Loucy (cell line): ENCODE measurements at regions not wholly inside any gene's neighbourhood (a gene's known extent, or its start where the extent isn't known, plus 50 kb on each side); places are given as distances from the start of the nearest gene placed in this dataset.

ENCODE experiments used
- H2AFZ ChIP-seq: fragments of 200-600 bp; sonication (generic); 2 replicates; pipeline ENCODE4 v1.6.0; 2016; ENCODE audit warnings: antibody characterized with exemption, mild to moderate bottlenecking, low read length, moderate library complexity
- H3F3A ChIP-seq: fragments of 200-600 bp; 2 replicates; pipeline ENCODE4 v1.6.0; 2016; ENCODE audit warnings: antibody characterized with exemption, low read depth, mild to moderate bottlenecking
- H3K27me3 ChIP-seq: fragments of 200-600 bp; sonication (generic); 2 replicates; pipeline ENCODE4 v1.6.1; 2014; ENCODE audit warnings: low read length, mild to moderate bottlenecking; ENCODE audit not compliant: insufficient read depth, poor library complexity, severe bottlenecking
- H3K36me3 ChIP-seq: fragments of 200-600 bp; sonication (generic); 2 replicates; pipeline ENCODE4 v1.6.1; 2016; ENCODE audit warnings: low read length; ENCODE audit not compliant: insufficient read depth
- H3K4me1 ChIP-seq: fragments of 200-600 bp; sonication (generic); 2 replicates; pipeline ENCODE4 v1.5.1; 2014; ENCODE audit warnings: low read length, mild to moderate bottlenecking; ENCODE audit not compliant: insufficient read depth, poor library complexity, severe bottlenecking
- H3K4me2 ChIP-seq: fragments of 200-600 bp; sonication (generic); 2 replicates; pipeline ENCODE4 v1.6.0; 2014; ENCODE audit warnings: antibody characterized with exemption, low read length, low read depth, mild to moderate bottlenecking; ENCODE audit not compliant: poor library complexity, severe bottlenecking
- H3K4me3 ChIP-seq: fragments of 200-600 bp; sonication (generic); 2 replicates; pipeline ENCODE4 v1.5.1; 2014; ENCODE audit warnings: low read length, mild to moderate bottlenecking, mixed read lengths; ENCODE audit not compliant: poor library complexity, severe bottlenecking
- H3K79me2 ChIP-seq: fragments of 200-600 bp; sonication (generic); 2 replicates; pipeline ENCODE4 v1.6.1; 2014; ENCODE audit warnings: low read length; ENCODE audit not compliant: insufficient read depth
- H3K9ac ChIP-seq: fragments of 200-600 bp; sonication (generic); 2 replicates; pipeline ENCODE4 v1.6.0; 2014; ENCODE audit warnings: mild to moderate bottlenecking, low read depth, low read length, moderate library complexity; ENCODE audit not compliant: poor library complexity, severe bottlenecking
- H3K9me2 ChIP-seq: fragments of 200-600 bp; sonication (generic); replicated peaks from 2 replicates; pipeline ENCODE4 v1.6.1; 2016; ENCODE audit warnings: low read depth, low read length, mixed read lengths
- H3K9me3 ChIP-seq: fragments of 200-600 bp; sonication (generic); 2 replicates; pipeline ENCODE4 v1.6.1; 2014; ENCODE audit warnings: mild to moderate bottlenecking, antibody characterized with exemption, low read length, low read depth; ENCODE audit not compliant: insufficient read depth
- H4K20me1 ChIP-seq: fragments of 200-600 bp; sonication (generic); 2 replicates; pipeline ENCODE4 v1.6.0; 2014; ENCODE audit warnings: antibody characterized with exemption, low read length, mild to moderate bottlenecking; ENCODE audit not compliant: insufficient read depth, poor library complexity, severe bottlenecking
- EZH2phosphoT487 ChIP-seq: fragments of 200-600 bp; IDR thresholded peaks from 2 replicates; pipeline ENCODE4 v1.6.1; 2018; ENCODE audit warnings: antibody characterized with exemption, mild to moderate bottlenecking, moderate library complexity, borderline replicate concordance
- TF ChIP-seq, protein P1 (sequence below): fragments of 200-600 bp; sonication (generic); conservative IDR thresholded peaks from 2 replicates; pipeline ENCODE4 v1.5.1; 2014; ENCODE audit warnings: mild to moderate bottlenecking, antibody characterized with exemption, low read length

DNA sequence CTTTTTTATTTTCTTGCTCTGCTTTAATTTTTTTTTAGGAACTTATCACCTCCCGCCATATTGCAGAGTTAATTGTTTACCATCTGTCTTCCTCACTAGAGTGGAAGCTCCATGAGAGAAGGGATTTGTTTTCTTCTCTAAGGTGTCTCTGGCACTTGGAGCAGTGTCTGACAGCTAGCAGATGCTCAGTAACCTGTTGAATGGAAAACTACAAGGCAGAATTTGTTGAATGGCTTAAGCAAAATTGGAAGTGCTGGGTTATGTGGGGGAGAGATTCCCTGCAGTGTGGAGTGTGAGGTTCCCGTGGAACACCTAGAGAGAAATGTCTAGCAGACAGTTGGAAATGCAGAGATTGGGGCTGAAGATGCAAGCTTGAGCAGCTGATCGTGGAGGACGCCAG, 59.5 kb upstream of the PARP1 start:
- H3F3A ChIP-seq, result no peaks in the 10 kb centered on the region
- no peaks in the 10 kb centered on the region for H4K20me1 ChIP-seq
- no peak for TF ChIP-seq EZH2phosphoT487
- TF ChIP-seq, protein P1, sequence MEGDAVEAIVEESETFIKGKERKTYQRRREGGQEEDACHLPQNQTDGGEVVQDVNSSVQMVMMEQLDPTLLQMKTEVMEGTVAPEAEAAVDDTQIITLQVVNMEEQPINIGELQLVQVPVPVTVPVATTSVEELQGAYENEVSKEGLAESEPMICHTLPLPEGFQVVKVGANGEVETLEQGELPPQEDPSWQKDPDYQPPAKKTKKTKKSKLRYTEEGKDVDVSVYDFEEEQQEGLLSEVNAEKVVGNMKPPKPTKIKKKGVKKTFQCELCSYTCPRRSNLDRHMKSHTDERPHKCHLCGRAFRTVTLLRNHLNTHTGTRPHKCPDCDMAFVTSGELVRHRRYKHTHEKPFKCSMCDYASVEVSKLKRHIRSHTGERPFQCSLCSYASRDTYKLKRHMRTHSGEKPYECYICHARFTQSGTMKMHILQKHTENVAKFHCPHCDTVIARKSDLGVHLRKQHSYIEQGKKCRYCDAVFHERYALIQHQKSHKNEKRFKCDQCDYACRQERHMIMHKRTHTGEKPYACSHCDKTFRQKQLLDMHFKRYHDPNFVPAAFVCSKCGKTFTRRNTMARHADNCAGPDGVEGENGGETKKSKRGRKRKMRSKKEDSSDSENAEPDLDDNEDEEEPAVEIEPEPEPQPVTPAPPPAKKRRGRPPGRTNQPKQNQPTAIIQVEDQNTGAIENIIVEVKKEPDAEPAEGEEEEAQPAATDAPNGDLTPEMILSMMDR, result no peak
- H3K9me2 ChIP-seq, result no peaks in the 10 kb centered on the region
- H3K4me2 ChIP-seq, result no peak overlapping the region
- no peaks in the 10 kb centered on the region for H3K36me3 ChIP-seq
- no peak overlapping the region for H3K4me3 ChIP-seq
- no peaks in the 10 kb centered on the region for H3K9me3 ChIP-seq
- no peak overlapping the region for H3K9ac ChIP-seq
- H3K79me2 ChIP-seq, result no peaks in the 10 kb centered on the region
- no peaks in the 10 kb centered on the region for H3K4me1 ChIP-seq
- H2AFZ ChIP-seq, result no peak overlapping the region
- H3K27me3 ChIP-seq, result no peaks in the 10 kb centered on the region

DNA sequence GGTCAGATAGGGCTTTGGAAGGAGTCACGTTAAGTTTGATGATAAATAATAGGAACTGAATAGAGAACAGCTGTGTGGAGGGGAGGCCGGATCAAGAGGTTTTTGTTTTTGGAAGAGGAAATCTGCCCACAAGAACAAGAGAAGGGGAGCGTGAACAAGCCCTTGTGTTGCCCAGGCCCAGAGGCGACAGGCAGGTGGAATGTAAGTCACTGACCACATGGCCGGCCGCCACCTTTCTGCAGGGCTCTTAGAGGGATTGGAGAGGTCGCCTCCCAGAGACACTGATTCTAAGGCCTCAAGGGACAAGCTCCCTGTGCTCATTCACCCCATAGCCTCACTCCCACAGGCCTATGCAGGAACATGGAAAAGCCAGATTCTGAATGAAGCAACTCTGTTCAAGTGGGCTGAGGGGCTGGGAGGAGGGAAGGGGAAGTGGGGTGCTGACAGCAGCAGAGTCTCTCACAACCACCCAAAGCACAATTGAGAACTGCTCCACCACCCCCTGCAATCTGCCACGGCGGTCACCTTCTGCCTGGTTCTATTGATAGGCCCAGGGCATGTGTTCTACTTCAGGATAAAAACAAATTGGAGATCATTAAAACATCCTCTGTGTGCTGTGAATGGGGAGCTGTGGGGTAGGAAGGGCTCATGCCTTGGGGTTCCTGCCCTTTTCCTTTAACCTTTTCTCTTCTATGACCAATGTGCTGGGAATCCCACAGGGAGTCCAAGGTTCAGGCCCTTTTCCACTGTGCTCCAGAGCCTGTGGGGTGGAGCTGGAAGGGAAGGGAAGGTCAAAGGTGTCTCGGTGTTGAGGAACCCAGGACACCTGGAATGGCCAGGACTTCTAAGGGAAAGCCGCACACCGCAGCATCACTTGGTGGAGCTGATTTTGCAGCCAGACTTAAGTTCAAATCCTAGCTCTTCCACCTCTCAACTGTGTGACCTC, 63.3 kb upstream of the PARP1 start:
- Histone ChIP-seq H3K4me1 (peaks cover 11% of the 10 kb centered on the region), H3K36me3 (no peaks in the 10 kb centered on the region), H3K4me2 (no peak overlapping the region), H4K20me1 (no peaks in the 10 kb centered on the region), H3K4me3 (no peak overlapping the region), H3K9me3 (no peaks in the 10 kb centered on the region), H3K27me3 (no peaks in the 10 kb centered on the region), H2AFZ (no peak overlapping the region), H3F3A (no peaks in the 10 kb centered on the region), H3K79me2 (no peaks in the 10 kb centered on the region), H3K9me2 (no peaks in the 10 kb centered on the region), H3K9ac (no peak overlapping the region)
- TF ChIP-seq EZH2phosphoT487, result no peak
- TF ChIP-seq, protein P1, result no peak

DNA sequence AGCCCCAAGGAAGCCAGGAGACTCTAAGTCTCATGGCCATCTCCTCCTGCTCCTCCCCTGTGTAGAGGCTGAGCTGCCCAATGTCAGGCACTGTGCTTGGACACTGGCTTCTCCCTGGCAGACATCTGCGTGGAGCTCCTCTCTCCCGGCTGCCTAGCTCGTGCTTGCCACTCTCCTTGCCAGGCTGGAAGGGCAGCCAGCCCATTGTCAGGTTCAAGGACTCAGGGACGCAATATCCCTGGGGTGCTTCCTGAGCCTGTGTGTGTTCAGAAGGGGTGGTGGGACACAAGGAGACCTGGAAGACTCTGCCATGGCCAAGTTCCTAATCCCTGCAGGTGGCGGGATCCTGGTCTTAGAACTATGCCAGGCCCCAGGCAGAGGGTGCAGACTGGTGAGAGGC, 65.4 kb upstream of the PARP1 start:
- H3K9me3 ChIP-seq, result no peaks in the 10 kb centered on the region
- H2AFZ ChIP-seq, result no peak overlapping the region
- no peaks in the 10 kb centered on the region for H3K79me2 ChIP-seq
- no peak overlapping the region for H3K9ac ChIP-seq
- H3K36me3 ChIP-seq, result no peaks in the 10 kb centered on the region
- no peaks in the 10 kb centered on the region for H3K27me3 ChIP-seq
- no peak overlapping the region for H3K4me2 ChIP-seq
- no peaks in the 10 kb centered on the region for H3K9me2 ChIP-seq
- H3K4me3 ChIP-seq, result no peak overlapping the region
- H4K20me1 ChIP-seq, result no peaks in the 10 kb centered on the region
- H3F3A ChIP-seq, result no peaks in the 10 kb centered on the region
- TF ChIP-seq, protein P1, result no peak
- no peak for TF ChIP-seq EZH2phosphoT487
- H3K4me1 ChIP-seq, result peaks cover 11% of the 10 kb centered on the region
